CD4-positive, alpha-beta T cell treated with Interleukin-15 for 4 hours (primary cell): ENCODE measurements at regions not wholly inside any gene's neighbourhood (a gene's known extent, or its start where the extent isn't known, plus 50 kb on each side); places are given as distances from the start of the nearest gene placed in this dataset.

Source experiments
- DNase-seq: peaks from one replicate; pipeline ENCODE4 v3.0.0-alpha.2; 2020; ENCODE audit warnings: low spot score

DNA sequence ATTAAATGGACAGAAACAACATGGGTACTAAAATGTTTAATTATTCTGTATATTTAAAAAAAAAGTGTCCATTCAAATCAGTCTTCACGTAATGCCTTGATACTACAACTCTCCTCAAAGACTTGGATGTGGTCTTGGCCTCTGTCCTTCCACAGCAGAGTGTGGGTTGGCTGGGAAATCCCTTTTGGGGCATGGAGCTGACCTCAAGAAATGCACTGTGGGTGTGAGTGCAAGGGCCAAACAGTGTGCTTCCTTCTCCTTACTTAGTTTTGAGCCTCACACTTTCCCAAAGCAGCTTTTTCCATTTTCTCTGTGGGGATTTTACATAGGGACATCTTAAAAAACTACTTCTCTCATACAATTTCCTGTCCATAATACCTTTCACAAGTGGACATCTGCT lies 607.4 kb downstream of the EFNB2 start:
- no peak for DNase-seq

DNA sequence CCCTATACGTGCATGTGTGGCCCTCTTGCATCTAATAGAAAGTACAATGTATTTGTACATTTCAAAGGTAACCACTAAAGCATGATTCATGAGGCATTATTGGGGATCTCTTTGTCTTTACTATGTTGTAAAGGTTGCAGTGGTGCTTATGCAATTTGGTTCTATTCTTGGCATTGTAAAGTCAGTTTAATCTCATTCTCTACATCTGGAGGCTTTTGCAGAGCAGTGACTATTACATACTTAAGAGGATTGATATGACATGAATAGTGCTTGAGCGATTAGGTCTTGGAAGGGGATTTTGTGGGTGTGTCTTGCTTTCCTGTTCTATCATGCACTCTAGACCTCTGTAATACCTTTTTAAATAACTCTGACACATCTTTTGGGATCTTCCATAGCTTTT lies 610.0 kb downstream of the EFNB2 start:
- DNase-seq: no peak

DNA sequence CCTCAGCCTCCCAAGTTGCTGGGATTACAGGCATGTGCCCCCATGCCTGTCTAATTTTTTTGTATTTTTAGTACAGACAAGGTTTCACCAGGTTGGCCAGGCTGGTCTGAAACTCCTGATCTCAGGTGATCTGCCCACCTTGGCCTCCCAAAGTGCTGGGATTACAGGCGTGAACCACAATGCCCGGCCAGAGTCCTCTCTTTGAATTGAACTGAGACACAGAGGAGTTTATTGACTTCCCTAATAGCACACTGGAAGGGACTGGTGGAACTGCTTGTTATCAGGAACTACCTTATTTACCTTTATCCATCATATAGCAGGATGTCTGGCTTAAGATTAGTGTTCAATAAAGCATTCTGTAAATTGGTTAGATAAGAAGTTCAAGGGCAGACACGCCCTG lies 613.8 kb downstream of the EFNB2 start:
- DNase-seq: no peak

DNA sequence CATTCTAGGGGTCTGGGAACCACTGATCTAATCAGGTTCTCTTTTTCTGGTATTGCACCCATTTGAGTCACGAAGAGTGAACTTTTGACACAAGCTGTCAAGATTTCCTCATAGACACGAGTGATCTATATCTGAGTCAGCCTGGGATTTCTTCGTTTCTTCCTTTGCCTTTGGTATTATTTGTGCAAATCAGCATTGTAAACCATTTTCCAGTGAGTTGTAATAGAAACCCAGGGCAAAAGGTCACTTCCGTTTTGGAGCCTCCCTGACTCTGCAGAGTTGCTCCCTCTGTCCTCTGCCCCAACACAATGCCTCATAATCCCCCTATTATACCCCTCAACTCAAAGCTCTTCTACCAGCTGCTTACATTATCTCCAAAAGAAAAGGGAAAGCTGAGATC lies 615.1 kb downstream of the EFNB2 start:
- no peak for DNase-seq

GRCh38 chr13:105918842-105919741 lies 616.4 kb downstream of the EFNB2 start:
- DNase-seq: no peak

- no peak for DNase-seq
Observed at GRCh38 chr13:105915146-105915850, 620.2 kb downstream of the EFNB2 start.

GRCh38 chr13:105914291-105915036 lies 621.0 kb downstream of the EFNB2 start:
- DNase-seq: no peak

- DNase-seq: no peak
Observed at GRCh38 chr13:105908586-105908985, 626.9 kb downstream of the EFNB2 start.

- DNase-seq: no peak
Observed at GRCh38 chr13:105907319-105908019, 628.0 kb downstream of the EFNB2 start.

GRCh38 chr13:105906746-105907145 lies 628.7 kb downstream of the EFNB2 start:
- DNase-seq: no peak

DNA sequence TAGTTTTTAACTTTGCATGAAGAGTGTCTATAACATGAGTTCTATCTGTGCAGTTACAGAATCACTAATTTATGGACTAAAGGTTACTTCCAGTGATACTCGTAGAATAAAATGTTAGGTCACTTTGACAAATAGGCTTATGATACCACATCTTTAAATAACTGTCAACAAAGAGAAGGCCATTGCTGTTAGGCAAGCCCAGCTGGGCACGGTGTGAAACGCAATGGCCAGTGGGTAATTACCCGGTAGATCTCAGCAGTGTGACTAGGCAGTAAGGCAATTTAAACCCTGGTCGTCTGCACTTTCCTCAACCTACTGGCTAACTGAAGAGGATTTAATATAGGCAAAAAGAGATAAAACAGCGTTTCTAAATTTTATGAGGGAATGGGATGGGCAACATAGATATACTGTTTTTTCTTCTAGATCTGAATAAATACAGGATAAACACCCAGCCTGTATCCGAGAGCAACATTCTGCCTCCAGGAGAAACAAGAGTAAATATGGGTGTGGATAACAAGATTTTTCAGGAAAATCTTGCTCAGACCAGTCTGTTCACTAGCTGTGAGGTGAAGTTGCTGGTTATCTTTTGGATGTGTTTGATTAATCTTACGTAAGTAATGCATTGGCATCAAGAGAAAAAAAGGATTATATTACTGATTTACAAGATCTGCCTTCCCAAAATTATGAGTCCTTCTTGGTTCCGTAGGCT lies 631.3 kb downstream of the EFNB2 start:
- no peak for DNase-seq

DNA sequence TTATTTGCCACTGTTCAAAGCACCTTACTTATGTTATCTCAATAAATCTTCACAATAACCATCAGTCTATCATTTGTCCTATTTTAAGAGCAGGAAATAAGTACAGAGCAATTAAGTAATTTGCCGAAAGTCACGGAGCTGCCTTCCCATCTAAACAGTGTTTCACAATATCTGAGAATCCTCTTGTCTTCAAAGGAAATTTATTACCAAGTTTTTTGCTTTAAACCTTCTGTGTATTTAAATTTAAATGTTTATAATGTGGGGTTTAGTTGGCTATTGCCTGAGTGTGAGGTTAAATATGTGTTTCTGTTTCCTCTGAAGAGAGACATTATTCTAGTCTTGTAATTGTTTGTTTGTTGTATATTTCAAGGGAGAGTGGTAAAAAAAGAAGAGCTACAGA lies 633.1 kb downstream of the EFNB2 start:
- no peak for DNase-seq

DNA sequence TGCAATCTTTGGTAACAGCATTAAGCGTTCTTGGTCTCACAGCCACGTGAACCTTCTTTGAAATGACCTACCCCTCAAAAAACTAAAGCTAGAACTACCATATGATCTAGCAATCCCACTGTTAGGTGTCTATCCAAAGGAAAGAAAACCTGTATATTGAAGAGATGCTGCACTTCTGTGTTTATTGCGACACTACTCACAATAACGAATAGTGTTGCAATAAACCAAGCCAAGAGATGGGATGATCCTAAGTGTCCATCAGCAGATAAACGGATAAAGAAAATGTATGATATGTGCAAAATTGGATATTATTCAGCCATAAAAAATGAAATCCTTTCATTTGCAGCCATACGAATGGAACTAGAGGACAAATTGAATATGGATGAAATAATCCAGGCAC lies 637.9 kb downstream of the EFNB2 start:
- no peak for DNase-seq

DNA sequence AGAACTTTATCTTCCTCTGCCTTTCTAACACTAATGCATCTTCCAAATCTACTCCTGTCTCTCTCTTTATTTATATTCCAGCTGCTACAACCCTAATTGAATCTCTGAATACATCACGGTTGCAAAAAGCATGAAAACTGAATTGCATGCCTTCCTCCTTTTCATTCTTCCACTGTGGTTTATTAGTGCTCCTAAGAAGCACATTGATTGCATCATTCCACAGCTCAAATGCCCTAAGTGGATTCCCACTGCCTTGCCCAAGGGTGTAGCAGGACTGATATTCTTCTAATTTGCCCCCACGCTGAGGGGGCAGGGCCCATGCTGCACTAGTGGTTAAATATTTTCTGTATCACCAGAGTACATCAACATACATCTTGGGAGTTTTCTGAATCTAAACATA lies 640.8 kb downstream of the EFNB2 start:
- DNase-seq: no peak

DNA sequence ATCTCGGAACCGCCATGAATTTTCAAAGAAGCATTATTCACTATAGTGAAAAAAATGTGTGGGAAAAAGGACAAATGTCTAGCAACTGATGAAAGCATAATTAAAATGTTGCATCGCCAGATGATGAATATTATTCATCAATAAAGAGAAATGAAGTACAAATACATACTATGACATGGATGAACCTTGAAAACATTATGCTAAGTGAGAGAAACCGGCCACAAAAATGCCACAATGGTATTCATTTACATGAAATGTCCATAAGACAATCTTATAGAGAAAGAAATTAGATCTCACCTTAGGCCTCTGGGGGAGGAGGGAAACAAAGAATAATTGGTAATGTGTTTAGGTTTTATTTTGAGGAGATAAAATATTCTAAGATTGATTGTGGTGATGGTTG lies 645.0 kb downstream of the EFNB2 start:
- no peak for DNase-seq

- no peak for DNase-seq
Observed at GRCh38 chr13:105878119-105878700, 657.3 kb downstream of the EFNB2 start.

DNA sequence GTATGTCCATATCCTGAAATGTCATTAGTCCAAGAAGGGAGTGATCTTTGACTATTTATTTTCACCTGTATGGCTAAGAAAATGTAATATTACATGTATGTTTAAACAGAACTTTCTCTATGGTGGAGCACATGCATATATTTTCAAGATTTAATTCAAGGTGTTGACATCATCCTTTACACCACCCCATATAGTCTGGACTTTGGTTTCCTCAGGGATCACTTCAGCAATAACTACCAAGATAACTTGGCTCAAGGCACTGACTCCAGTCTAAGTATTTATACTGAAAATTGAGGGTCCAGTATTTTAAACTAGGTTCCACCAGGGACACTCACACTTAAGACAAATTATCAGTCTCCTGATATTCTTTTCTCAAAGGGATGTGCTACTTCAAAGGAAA lies 660.6 kb downstream of the EFNB2 start:
- no peak for DNase-seq

DNA sequence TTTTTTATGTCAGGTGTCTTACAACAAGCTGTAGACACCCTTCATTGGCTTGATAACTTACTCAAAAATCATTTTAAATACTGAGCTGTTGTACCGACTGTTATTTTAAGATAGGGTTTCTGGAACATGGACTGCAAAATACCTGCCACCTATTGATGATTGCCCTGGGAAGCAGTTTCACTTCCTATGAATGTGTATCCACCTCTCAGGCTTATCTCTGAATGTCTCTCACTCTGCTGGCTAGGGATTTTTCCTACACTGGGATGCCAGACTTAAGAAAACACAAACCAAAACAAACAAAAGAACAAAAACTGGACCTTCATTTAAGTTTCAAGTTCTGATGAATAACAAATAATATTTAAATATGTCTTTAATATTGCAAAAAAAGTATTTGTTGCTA lies 663.7 kb downstream of the EFNB2 start:
- no peak for DNase-seq

GRCh38 chr13:105871326-105871725 lies 664.1 kb downstream of the EFNB2 start:
- no peak for DNase-seq

- DNase-seq: no peak
Observed at GRCh38 chr13:105863300-105863920, 672.1 kb downstream of the EFNB2 start.

- DNase-seq: no peak
Observed at GRCh38 chr13:105848494-105848893, 687.0 kb downstream of the EFNB2 start.
